ENCODE measurements at regions not wholly inside any gene's neighbourhood (a gene's known extent, or its start where the extent isn't known, plus 50 kb on each side); places are given as distances from the start of the nearest gene placed in this dataset.
"Not testable (repeated sequence)": the region's sequence is repeated elsewhere in the genome, so short reads cannot be mapped to it uniquely, and the experiment has no call there.

- TF ChIP-seq SNAI2 (CRISPR knock-in tag; IDR thresholded peaks at IDR 0.05) (no peak), ISL1 (CRISPR knock-in tag; IDR thresholded peaks at IDR 0.05) (no peak), ZNF70 (CRISPR knock-in tag; IDR thresholded peaks at IDR 0.05) (no peak), ZC3H10 (CRISPR knock-in tag; IDR thresholded peaks at IDR 0.05) (no peak), ZNF565 (CRISPR knock-in tag; conservative IDR thresholded peaks at IDR 0.05; ENCODE audit: low read depth) (no peak), PPARA (CRISPR knock-in tag; IDR thresholded peaks at IDR 0.05; ENCODE audit: borderline replicate concordance) (no peak), ZNF8 (CRISPR knock-in tag; IDR thresholded peaks at IDR 0.05) (no peak), CREB5 (CRISPR knock-in tag; IDR thresholded peaks at IDR 0.05; ENCODE audit: low read depth) (no peak), OSR1 (CRISPR knock-in tag; IDR thresholded peaks at IDR 0.05) (no peak), ZFP30 (CRISPR knock-in tag; IDR thresholded peaks at IDR 0.05) (no peak), PATZ1 (CRISPR knock-in tag; IDR thresholded peaks at IDR 0.05; ENCODE audit: borderline replicate concordance) (no peak), TOX (CRISPR knock-in tag; IDR thresholded peaks at IDR 0.05; ENCODE audit: borderline replicate concordance) (no peak), ARNTL (CRISPR knock-in tag; IDR thresholded peaks at IDR 0.05; ENCODE audit: borderline replicate concordance, low read depth) (no peak), TSHZ2 (CRISPR knock-in tag; IDR thresholded peaks at IDR 0.05) (no peak), GLIS3 (CRISPR knock-in tag; IDR thresholded peaks at IDR 0.05) (no peak)
- no peak for ATAC-seq
Observed at GRCh38 chr10:3255616-3256015, 83.0 kb upstream of the PITRM1 start.

GRCh38 chr10:3255075-3255474, 82.5 kb upstream of the PITRM1 start:
- no peak for ATAC-seq
- TF ChIP-seq POU6F1 (CRISPR knock-in tag; IDR thresholded peaks at IDR 0.05; ENCODE audit: borderline replicate concordance, low read depth) (no peak), BACH2 (CRISPR knock-in tag; IDR thresholded peaks at IDR 0.05; ENCODE audit: borderline replicate concordance) (no peak), TSHZ2 (CRISPR knock-in tag; IDR thresholded peaks at IDR 0.05) (no peak), ZNF565 (CRISPR knock-in tag; conservative IDR thresholded peaks at IDR 0.05; ENCODE audit: low read depth) (no peak), CSRNP3 (CRISPR knock-in tag; IDR thresholded peaks at IDR 0.05) (no peak), ZNF70 (CRISPR knock-in tag; IDR thresholded peaks at IDR 0.05) (no peak), TOX (CRISPR knock-in tag; IDR thresholded peaks at IDR 0.05; ENCODE audit: borderline replicate concordance) (no peak), OSR1 (CRISPR knock-in tag; IDR thresholded peaks at IDR 0.05) (no peak), SNAI2 (CRISPR knock-in tag; IDR thresholded peaks at IDR 0.05) (no peak), ARNTL (CRISPR knock-in tag; IDR thresholded peaks at IDR 0.05; ENCODE audit: borderline replicate concordance, low read depth) (no peak), ZFP30 (CRISPR knock-in tag; IDR thresholded peaks at IDR 0.05) (no peak), ESRRG (CRISPR knock-in tag; IDR thresholded peaks at IDR 0.05) (no peak), CREB5 (CRISPR knock-in tag; IDR thresholded peaks at IDR 0.05; ENCODE audit: low read depth) (no peak), PATZ1 (CRISPR knock-in tag; IDR thresholded peaks at IDR 0.05; ENCODE audit: borderline replicate concordance) (no peak), ISL1 (CRISPR knock-in tag; IDR thresholded peaks at IDR 0.05) (no peak), RARB (CRISPR knock-in tag; IDR thresholded peaks at IDR 0.05) (no peak)

- ATAC-seq, result not testable (repeated sequence)
Observed at GRCh38 chr10:3253974-3254373, 81.4 kb upstream of the PITRM1 start.
